SK-N-SH treated with all-trans-retinoic acid at 6 μM for 48 hours (cell line): ENCODE measurements at regions not wholly inside any gene's neighbourhood (a gene's known extent, or its start where the extent isn't known, plus 50 kb on each side); places are given as distances from the start of the nearest gene placed in this dataset.

ENCODE experiments used
- OSR1 ChIP-seq: fragments of 250-450 bp; sonication (Bioruptor Pico); IDR thresholded peaks from 2 replicates; pipeline ENCODE4 v1.8.0; 2022; ENCODE audit warnings: moderate library complexity, mild to moderate bottlenecking, inconsistent platforms
- ZNF70 ChIP-seq: fragments of 450-650 bp; formaldehyde crosslinking; IDR thresholded peaks from 2 replicates; pipeline ENCODE4 v1.5.0; 2020; ENCODE audit warnings: mild to moderate bottlenecking, moderate library complexity
- ZNF8 ChIP-seq: fragments of 450-650 bp; formaldehyde crosslinking; IDR thresholded peaks from 2 replicates; pipeline ENCODE4 v1.5.0; 2020; ENCODE audit warnings: mild to moderate bottlenecking, moderate library complexity
- TF ChIP-seq, protein P1 (sequence below): fragments of 250-450 bp; sonication (Bioruptor Pico); IDR thresholded peaks from 2 replicates; pipeline ENCODE4 v1.5.1; 2021; ENCODE audit warnings: mild to moderate bottlenecking, moderate library complexity
- TF ChIP-seq, protein P2 (sequence below): fragments of 250-450 bp; sonication (Bioruptor Pico); IDR thresholded peaks from 2 replicates; pipeline ENCODE4 v1.8.0; 2020; ENCODE audit warnings: mild to moderate bottlenecking, moderate library complexity, borderline replicate concordance

DNA sequence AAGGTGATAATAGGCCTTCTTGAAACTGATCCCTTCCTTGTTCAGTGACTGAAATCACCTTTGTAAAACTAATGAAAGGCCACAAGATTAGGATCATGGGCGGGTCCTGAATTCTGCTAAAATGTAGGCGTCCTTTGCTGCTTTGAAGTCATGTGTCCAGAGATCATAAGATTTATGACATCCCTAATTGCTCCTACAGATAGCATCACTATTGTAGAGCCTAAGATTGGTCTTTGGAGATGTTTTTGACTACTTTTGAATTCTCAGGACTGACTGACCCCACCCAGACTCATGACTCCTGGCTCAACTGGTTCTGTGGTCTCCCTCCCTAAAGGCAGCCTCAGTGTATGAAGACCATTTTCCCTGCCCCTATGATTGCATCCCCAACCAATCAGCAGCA lies 322.6 kb upstream of the SEMA3D start:
- no peak for TF ChIP-seq ZNF8
- TF ChIP-seq, protein P1, sequence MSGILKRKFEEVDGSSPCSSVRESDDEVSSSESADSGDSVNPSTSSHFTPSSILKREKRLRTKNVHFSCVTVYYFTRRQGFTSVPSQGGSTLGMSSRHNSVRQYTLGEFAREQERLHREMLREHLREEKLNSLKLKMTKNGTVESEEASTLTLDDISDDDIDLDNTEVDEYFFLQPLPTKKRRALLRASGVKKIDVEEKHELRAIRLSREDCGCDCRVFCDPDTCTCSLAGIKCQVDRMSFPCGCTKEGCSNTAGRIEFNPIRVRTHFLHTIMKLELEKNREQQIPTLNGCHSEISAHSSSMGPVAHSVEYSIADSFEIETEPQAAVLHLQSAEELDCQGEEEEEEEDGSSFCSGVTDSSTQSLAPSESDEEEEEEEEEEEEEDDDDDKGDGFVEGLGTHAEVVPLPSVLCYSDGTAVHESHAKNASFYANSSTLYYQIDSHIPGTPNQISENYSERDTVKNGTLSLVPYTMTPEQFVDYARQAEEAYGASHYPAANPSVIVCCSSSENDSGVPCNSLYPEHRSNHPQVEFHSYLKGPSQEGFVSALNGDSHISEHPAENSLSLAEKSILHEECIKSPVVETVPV (CRISPR knock-in tag): no peak
- TF ChIP-seq ZNF70 (CRISPR knock-in tag): no peak
- no peak for TF ChIP-seq OSR1 (CRISPR knock-in tag)
- TF ChIP-seq, protein P2, sequence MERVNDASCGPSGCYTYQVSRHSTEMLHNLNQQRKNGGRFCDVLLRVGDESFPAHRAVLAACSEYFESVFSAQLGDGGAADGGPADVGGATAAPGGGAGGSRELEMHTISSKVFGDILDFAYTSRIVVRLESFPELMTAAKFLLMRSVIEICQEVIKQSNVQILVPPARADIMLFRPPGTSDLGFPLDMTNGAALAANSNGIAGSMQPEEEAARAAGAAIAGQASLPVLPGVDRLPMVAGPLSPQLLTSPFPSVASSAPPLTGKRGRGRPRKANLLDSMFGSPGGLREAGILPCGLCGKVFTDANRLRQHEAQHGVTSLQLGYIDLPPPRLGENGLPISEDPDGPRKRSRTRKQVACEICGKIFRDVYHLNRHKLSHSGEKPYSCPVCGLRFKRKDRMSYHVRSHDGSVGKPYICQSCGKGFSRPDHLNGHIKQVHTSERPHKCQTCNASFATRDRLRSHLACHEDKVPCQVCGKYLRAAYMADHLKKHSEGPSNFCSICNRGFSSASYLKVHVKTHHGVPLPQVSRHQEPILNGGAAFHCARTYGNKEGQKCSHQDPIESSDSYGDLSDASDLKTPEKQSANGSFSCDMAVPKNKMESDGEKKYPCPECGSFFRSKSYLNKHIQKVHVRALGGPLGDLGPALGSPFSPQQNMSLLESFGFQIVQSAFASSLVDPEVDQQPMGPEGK (CRISPR knock-in tag): no peak
